Inferior parietal cortex (tissue), 1 donor: ENCODE measurements at regions not wholly inside any gene's neighbourhood (a gene's known extent, or its start where the extent isn't known, plus 50 kb on each side); places are given as distances from the start of the nearest gene placed in this dataset.

Source experiments
- DNase-seq: peaks from one replicate; pipeline ENCODE4 v3.0.0-alpha.2; 2016; ENCODE audit errors: extremely low spot score

DNA sequence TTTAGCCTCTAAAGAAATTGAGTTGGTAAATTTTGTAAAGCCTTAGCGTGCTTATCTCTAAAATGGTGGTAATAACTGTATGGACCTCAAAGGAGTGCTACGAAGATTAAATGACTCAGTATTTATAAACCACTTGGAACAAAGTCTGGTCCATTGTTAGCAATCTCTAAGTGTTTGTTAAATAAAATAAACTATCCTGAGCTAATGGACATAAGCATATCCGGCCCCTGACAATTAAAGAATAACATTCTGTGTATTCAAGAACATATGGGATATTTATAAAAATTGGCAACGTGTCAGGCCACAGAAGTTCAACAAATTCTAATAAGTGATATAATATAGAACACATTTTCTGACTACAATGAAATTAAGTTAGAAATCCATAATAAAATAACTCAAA is 71.0 kb downstream of the MYEOV start:
- no peak for DNase-seq

DNA sequence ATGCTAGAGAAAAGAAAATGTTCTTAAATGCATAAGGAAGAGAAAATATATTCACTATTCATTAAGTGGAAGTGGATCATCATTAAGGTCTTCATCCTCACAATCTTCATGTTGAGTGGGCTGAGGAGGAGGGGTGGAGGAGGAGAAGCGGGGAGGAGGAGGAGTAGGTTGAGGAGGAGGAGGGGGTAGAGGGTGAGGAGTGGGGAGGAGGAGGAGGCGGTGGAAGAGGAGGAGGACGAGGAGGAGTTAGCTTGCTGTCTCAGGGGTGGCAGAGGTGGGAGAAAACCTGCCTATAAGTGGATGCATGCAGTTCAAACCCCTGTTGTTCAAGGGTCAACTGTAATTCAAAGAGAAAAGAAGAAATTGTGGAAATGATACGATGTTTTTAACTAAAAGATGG is 71.6 kb downstream of the MYEOV start:
- no peak for DNase-seq

DNA sequence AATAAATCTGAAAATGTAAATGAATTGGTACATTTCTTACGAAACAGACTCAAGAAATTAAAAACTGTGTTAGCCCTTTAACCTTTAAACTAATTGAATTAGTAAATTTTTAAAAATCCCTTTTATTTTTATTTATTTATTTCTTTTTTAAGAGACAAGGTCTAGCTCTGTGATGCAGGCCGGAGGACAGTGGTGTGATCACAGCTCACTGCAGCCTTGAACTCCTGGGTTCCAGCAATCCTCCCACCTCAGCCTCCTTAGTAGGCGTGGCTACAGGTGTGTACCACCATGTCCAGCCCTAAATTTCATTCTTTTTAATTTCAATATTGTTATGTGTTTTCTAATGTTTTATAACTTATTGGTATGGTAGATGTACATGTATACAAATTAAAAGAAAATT is 72.6 kb downstream of the MYEOV start:
- DNase-seq, result no peak

DNA sequence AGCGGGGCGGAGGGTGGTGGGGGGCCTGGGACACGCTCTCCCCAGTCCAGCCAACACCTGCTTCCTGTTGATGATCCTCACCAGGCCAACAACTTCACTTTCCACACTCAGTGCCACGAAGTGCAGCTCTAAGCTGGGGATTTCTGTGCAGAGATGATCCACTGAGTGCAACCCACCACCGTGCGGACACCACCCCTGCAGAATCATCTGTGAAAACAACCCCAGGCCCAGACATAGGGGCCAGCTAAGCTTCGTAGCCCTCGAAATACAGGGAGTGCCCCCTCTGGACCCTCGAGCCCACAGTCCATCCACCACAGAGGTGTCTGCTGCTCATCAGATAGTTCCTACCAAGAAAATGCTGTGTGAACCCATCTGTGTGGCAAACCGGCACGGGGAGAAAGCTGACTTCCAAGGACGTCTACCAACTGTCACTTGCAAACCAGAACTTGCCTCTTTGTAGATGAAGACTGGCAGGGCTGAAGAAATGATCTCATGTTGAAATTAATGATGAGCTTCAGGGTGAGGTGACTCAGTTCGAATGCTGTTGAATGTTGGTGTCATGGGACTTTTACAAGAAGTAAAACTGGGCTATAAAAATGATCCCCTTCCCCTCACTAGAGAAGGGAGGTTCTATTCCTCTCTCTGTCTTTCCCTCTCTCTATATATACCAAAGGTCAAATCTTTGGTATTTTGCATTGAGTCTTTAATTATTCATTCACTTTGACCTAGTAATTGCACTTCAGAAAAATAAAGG is 73.4 kb downstream of the MYEOV start:
- no peak for DNase-seq

DNA sequence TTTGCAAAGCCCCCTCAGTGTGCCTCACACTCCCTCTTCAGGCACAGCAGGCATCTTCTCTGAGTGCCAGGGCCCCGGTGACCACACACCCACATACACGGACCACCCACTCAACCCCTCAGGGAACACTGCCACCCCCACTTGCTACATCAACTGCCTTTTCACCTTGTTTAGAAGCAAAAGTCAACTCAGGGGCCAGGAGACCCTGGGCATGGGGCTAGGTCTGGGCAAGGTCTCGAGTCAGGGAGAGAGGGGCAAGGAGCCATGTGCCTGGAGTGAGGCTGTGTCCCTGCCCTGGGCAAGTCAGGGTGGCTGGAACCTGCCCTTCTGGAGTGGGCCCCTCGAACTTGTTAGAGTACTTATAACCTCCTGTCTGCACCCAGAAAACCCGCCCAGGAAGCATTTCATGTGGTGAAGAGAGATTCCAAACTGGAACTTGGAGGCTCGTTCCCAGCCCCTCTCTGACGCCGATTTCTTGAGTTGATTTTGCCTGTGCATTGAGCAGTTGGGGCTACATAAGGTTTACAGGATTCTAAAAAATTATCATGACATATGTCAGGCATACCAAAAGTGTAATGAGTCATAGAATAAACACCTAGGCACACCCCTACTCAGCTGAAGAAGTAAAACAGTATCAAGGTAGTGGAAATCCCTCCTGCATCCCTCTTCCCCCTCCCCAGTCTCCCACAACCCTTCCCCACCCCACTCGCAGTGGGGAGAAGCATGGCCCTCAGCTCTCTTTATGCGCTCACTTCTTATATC is 74.3 kb downstream of the MYEOV start:
- no peak for DNase-seq

DNA sequence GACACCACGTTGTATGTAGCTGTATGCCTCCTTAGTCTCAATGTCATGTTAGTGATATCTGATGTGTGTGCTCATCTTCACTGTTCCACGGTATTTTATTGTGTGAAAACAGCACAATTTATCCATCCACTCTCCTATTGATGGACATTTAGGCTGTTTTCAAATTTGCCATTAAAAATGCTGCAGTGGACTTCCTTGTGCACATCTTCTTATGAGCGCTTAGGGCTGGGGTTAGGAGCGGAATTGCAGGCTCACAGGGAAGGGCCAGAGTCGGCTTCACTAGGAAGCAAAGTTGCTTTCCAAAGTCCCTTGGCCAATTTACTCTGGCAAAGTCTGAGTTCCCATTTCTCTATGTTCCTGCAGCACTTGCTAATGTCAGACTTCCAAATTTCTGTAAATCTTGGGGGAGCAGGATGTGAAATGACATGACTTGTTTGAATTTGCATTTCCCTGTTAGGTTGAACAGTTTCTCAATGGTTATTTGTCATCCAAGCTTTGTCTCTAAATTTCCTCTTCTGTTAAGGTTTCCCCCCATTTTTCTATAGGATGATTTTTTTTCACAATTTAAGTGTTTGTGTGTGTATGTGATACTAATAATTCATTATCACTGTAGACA is 75.4 kb downstream of the MYEOV start:
- no peak for DNase-seq

DNA sequence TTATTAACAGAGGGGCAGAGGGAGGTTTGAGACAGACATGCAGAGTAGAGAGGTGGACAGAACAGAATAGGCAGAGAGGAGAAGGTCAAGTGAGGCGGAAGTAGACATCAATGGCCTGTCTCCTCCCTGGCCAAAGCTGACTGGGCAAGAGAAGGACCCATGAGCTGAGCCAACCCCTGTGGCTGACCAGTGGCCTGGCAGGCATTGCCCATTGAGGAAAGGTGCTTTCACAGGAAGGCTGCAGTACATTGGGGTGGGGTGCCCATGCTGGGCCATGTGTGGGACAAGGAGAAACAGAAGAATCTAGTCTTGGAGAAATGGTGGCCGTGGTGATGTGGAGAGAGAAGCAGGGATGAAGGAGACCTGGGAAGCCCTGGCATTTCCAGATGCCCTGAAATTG is 76.0 kb downstream of the MYEOV start:
- no peak for DNase-seq

DNA sequence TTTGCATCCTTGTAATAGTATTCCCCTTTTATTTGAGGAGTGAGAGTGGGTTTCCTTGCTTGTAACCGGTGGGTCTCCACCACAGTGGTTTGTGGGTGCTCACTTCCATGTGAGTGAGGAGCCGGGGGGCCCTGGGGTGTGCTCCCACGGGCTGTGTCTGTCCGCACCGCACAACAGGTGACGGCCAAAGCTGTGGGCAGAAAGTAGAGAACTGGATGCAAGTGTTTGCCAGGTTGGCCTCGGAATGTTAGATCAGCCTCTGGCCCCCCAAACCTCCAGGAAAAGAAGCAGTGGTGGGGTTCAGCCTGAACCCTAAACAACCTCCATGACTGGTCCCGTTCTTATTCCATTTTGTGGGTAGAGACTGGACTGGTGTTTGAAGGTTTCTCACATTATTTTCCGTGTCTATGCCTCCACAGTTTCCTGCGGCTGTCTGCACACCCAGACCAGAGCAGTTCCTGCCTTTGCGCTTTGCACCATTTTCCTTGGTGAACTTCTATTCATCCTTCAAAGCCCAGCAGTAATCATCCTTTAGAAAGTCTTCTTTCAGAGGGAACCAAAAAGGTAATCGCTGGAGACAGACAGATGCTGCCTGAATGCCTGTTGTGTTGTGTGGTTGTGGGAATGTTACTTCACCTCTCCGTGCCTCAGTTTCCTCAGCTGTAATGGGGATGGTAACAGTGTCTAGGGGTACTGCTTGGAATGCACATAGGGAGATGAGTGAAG is 77.2 kb downstream of the MYEOV start:
- DNase-seq, result no peak

DNA sequence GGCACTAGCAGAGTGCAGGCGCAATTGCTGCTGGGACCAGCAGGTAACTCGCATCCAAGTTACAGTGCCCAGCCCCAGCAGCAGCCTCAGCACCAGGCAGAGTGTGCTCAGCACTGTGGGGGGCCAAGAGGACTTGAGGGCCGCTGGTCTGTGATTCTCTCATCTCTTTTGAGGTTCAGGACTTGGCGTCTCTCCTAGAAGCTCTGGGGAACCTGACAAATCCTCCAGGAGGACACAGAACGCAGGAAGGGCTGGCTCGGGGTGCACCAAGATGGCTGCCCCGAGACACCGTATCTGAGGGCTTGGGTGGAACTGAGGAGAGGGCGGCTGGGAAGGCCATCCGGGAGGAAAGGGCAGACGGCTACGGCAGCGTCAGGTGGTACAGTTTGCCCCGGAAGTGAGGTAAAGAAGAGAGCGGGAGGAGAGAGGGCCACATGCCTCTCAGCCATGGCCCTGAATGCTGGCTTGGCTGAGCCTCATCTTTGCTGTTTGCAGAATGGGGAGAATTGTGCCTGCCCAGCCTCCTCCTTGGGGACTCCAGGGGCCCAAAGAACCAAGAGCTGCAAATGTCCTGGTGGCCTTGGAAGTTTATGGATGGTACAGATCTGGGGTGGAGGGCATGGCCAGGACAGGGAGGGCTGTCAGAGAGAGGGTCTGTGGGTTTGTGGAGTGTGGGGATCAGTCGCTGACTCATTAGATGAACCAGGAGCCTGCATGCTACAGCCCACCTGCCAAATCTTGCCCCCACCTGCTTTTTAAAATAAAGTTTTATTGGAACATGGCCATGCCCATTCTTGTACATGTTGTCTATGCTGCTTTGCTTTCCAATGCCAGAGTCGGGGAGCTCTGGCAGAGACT is 78.0 kb downstream of the MYEOV start:
- DNase-seq, result no peak

DNA sequence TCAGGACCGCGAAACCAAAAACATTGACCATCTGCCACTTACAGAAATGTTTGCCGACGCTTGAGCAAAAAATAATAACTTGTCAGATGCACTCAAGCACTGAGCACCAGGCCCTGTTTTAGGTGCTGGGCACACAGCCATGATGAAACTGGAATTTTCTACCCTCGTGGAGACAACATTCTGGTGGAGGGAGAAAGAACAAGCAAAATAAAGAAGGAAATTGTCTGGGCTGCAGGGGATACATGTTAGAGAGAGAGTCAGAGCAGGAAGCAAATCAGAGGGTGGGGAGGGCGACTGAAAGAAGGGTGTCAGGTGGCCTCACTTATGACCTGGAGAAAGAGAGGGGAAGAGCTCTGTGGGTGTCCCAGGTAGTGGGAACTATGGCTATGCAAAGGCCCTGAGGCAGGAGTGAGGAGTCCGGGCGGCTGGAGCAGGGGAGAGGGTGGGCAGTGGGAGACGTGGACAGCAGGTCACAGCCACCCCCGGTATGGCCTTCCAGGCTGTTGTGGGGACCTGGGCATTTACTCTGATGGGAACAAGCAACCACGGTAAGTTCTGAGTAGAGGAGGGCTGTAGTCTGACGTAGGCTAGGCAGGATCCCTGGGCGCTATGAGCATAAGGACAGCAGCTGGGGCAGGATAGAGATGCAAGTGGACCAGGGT is 78.8 kb downstream of the MYEOV start:
- DNase-seq, result peak; percentile 9

DNA sequence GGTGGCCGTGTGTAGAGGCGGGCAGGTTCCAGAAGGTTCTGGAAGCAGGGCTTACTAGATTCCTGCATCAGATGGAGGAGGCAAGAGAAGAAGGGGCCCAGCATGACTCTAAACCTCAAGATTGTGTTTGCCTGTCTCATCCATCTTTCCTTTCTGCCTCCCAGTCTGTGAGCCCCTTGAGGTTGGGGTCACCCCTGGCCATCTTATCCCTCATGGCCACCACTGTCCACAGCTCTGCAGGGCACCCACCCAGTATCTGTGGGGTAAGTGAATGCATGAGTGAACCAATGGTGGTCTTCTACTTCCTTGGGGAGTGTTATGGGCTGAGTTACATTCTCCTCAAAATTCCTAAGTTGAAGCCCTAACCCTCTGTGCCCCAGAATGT is 79.3 kb downstream of the MYEOV start:
- DNase-seq, result no peak

DNA sequence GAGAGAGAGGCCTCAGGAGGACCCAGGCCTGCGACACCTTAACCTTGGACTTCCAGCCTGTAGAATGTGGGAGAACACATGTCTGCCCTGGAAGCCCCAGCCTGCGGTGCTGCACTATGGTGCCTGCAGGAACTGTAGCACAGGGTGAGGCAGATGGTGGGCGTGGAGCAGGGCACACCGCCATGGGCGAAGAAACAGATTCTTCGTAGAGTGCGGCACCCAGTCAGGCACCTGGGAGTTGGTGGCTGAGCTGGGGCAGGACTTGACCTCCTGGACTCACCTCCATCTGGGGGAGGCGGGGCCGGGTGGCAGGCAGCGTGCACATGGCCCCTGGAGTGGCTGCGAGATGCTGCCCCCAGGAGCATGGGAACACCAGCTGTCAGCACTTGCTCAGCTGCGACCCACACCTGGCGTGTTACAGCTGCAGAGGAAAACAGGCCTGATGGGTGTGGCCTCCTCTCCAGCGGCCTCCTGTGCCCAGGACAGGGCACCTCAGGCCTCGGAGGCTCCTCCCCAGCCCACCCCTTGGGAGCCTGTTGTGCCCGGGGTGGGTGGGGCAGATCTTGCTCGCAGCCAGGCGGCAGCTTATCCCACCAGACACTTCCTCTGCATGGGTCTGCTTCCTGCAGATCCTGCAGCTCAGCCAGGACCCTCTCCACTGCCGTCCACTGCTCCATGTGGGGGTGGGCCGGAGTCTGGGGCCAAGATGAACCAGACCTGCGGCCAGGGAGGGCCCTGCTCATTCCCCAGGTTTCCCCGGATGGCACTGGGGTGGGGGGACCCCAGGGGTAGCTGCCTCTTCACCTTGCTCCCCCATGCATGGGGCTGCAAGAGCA is 80.4 kb downstream of the MYEOV start:
- no peak for DNase-seq

DNA sequence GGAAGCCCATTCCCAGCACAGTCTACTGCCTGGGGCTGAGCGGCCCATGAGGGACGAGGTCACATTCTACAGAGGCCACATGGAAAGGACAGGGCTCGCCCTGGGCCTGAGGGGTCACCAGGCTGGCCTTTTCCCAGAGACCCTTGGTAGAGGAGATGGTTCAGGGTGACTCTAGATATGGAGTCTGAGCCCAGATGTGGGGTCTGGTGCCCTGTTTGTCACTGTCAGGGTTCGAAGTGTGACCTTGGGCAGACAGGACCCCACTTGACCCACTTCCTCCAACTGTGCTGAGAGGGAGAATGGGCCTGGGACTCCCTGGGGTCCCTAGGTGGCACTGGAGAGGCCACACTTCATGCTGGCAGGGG is 81.0 kb downstream of the MYEOV start:
- no peak for DNase-seq

DNA sequence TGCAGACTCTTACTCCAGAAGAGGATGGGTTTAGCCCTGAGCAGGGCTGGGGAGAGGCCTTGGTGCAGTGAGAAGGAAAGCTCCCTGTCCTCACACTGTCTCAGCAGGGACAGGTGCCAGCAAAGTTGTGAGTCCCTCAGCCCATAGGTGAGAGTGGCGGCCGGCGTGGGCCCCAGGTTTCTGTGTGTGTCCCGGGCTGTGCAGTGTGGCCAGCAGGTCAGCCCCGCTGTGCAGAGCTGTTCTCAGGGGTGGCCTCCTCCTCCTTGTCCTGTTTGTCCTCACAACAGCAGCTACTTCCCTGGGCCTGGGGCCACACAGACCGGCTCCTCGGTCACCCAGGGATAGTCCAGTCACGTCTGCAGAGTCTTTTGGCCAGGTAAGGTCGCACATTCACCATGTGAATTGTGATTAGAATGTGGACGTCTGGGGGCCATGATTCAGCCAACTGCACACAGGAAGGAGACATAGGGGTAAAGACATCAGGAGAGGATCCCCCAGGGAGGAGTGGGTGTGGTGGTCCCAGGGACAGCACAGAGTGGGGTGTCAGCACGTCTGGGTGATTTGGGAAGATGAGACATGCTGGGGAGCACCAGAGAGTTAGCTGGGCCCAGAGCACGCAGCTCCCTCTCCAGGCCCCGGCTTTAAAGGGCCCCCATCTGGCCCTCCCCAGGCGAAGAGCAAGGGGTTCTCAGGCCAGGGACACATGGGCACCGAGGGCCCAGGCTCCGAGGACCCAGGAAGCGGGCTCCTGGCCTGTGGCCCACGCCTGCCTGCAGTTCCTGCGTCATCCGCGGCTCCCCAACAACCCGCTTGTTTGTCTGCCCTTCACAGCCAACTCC is 81.6 kb downstream of the MYEOV start:
- DNase-seq, result no peak

DNA sequence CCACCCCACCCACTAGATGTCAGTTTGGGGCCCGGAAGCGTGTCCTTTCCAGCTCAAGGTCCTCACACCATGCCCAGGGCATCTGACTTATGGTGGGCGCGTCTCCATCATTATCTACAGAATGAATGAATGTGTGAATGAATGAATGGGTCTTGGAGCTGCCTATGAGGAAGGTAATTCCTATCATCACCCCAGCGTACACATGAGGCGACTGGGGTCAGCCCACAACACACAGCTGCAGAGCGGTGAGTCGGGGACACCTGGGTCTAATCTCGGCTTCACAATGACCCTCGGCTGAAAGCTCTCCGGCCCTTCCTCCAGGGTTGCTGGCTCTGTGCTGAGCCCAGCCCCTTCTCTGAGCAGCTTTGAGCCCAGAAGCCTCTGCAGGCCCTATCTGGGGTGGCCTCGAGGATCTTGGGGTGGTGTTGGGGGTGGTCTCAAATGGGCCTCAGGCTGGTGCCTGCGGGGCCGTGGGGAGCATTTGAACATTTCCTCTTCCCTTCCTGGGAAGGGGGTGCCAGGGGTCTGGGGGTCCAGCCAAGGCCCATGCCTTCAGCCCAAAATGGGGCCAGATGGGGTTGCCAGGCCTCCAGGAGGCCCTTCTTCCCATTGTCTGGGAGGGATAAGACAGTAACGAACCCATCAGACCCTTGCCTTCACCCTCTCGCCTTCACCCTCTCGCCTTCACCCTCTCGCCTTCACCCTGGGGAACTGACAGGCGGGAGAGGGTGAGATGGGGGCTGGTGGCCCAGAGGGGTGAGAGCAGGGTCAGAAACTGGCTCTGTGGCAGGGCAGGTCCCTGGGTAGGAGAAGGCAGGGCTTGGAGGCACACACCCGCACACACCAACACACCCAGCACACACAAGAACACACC is 82.4 kb downstream of the MYEOV start:
- no peak for DNase-seq

DNA sequence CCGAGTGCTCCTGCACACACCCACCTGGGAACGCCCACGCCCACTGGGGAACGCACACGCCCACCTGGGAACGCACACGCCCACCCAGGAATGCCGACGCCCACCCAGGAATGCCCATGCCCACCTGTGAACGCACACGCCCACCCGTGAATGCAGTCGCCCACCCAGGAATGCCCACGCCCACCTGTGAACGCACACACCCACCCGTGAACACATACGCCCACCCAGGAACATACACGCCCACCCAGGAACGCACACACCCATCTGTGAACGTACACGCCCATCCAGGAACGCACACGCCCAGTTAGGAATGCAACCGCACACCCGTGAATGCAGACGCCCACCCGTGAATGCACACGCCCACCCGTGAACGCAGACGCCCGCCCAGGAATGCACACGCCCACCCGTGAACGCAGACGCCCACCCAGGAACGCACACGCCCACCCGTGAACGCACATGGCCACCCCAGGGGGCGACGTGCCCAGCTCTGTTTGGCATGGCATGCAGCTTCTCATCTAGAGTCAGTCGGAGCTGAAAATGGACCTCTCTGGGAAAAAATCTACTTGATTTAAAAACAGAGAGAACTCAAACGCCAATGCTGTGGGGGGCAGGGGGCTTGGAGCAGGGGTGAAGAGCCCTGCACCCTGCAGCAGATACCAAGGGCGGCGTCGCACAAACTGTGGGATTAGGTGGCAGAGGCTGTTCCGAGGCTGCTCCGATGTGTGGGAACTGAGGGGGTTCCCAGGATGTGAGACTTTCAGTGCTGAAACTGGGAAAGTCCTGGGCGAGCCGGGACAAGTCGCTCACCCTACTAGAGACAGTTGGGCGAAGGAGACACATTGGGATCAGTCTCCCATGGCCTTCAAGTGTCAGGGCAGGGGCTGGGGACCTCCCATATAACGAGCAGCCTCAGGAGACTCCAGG is 83.3 kb downstream of the MYEOV start:
- DNase-seq, result no peak

DNA sequence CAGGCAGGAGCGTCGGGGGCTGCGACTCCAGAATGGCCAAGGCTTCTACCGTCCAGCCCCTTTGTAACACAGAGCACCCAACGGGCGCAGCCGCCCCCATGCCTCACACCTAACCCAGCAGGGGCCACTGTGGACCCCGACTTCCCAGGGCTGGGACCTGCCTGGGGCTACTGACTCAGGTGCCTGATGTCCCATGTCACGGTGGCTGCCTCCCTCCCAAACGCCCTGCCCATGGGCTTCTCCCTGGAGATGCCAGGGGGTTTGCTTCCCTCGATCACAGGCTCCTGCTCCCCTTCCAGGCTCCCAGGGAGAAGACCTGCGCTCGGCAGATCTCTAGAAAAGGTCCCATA is 84.0 kb downstream of the MYEOV start:
- DNase-seq, result no peak
